MCF 10A (cell line): ENCODE measurements at regions not wholly inside any gene's neighbourhood (a gene's known extent, or its start where the extent isn't known, plus 50 kb on each side); places are given as distances from the start of the nearest gene placed in this dataset.

Source experiments
- BruUV-seq: library from RNA; stranded (reverse); fragments of 400-500 nt; replicated peaks from 2 replicates; lab custom pipeline; 2021; lab: Mats Ljungman, UMichigan
- CTCF ChIA-PET: fragments of 300-600 bp; sonication (Branson Sonifier 250); formaldehyde crosslinking; extraction: SDS; loops from one replicate; lab custom pipeline; 2021; ENCODE audit warnings: antibody characterized with exemption, inconsistent platforms; lab: Yijun Ruan, JAX
- POLR2A ChIA-PET: fragments of 300-600, 350-650 bp; sonication (Branson Sonifier 250); formaldehyde crosslinking; extraction: SDS; loops from one replicate; lab custom pipeline; 2020; ENCODE audit warnings: antibody characterized with exemption, inconsistent platforms; lab: Yijun Ruan, JAX
- DNase-seq: peaks from one replicate; pipeline ENCODE4 v3.0.0-alpha.2; 2018; ENCODE audit not compliant: unreplicated experiment
- H3K27ac Mint-ChIP-seq: one replicate; pipeline ENCODE4 v1.8.0; 2022; ENCODE audit warnings: mild to moderate bottlenecking, low read depth, mixed read lengths; ENCODE audit not compliant: unreplicated experiment
- H3K27me3 Mint-ChIP-seq: one replicate; pipeline ENCODE4 v1.8.0; 2022; ENCODE audit warnings: mixed read lengths; ENCODE audit not compliant: insufficient read depth, unreplicated experiment
- H3K36me3 Mint-ChIP-seq: one replicate; pipeline ENCODE4 v1.8.0; 2022; ENCODE audit warnings: mild to moderate bottlenecking, moderate library complexity, mixed read lengths; ENCODE audit not compliant: insufficient read depth, unreplicated experiment
- H3K4me1 Mint-ChIP-seq: one replicate; pipeline ENCODE4 v1.8.0; 2022; ENCODE audit warnings: mixed read lengths; ENCODE audit not compliant: insufficient read depth, unreplicated experiment
- H3K4me3 Mint-ChIP-seq: one replicate; pipeline ENCODE4 v1.8.0; 2022; ENCODE audit warnings: mild to moderate bottlenecking, moderate library complexity, mixed read lengths; ENCODE audit not compliant: unreplicated experiment
- H3K9me3 Mint-ChIP-seq: one replicate; pipeline ENCODE4 v1.8.0; 2022; ENCODE audit warnings: mixed read lengths; ENCODE audit not compliant: unreplicated experiment
- CTCF ChIP-seq: fragments of 200-600 bp; IDR thresholded peaks from one replicate; pipeline ENCODE4 v1.8.0; 2022; ENCODE audit warnings: antibody characterized with exemption, mild to moderate bottlenecking; ENCODE audit not compliant: unreplicated experiment
- intact Hi-C: fragments of 100-400 bp; cut with micrococcal nuclease; formaldehyde crosslinking; loops from 2 replicates; pipeline ENCODE4 v1.14.1; 2022

DNA sequence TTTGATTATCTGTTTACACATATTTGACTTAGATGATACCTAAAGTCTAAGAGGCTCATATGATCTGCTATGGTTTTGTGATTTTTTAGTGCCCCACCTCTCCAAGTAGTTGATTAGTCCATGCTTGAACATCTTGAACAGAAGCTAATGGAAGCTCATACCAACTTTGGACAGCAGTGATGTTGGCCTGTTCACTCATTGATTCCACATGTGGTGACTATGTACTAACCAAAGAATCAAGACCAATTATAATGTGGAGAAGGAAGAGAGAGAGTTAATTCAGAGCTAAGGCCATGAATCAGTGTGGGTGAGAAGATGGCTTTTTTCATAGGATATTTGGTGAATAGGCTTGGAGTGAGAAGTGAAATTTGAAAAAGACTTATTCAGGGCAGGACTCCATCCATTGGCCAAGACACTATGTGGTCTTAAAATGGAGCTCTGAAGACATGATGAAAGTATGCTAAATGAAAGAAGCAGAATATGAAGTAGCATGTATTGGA, 178.3 kb upstream of the TWIST2 start:
- peaks cover 22% of the 10 kb centered on the region for H3K4me1 Mint-ChIP-seq
- H3K27me3 Mint-ChIP-seq = no peaks in the 10 kb centered on the region
- no peak for DNase-seq
- POLR2A ChIA-PET = interaction anchor here (0.5 to 1.3 kb wide), 7 partner anchors 15 to 312 kb away, joined by 3 to 6 read pairs (median 3); no protein-coding TSS in a partner anchor
- CTCF ChIA-PET = no interaction called here
- BruUV-seq = TSS peak; percentile 31
- H3K4me3 Mint-ChIP-seq = no peak overlapping the region
- peak overlapping the region; percentile 59 for H3K27ac Mint-ChIP-seq
- no peak for TF ChIP-seq CTCF
- no peaks in the 10 kb centered on the region for H3K36me3 Mint-ChIP-seq
- intact Hi-C loops = no loop called here
- H3K9me3 Mint-ChIP-seq = peaks cover 12% of the 10 kb centered on the region

DNA sequence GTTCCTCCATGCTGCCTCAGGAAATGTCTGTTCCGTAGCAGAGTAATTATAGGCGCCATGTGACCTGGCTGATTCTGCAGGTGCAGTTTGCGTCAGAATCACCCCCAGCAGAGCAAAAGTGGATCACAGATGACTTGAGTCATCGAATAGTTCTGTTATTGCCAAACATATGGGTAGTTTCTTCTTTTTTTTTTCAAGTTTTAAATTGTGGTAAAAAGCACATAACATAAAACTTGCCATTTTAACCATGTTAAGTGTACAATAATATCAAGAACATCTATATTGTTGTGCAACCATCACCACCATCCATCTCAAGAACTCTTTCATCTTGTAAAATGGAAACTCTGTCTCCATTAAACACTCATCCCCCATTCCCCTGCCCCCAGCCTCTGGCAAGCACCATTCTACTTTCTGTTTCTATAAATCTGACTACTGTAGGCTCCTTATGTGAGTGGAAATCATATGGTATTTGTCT, 177.7 kb upstream of the TWIST2 start:
- POLR2A ChIA-PET = interaction anchor here (0.5 to 1.3 kb wide), 4 partner anchors 15 to 115 kb away, joined by 3 to 6 read pairs (median 4); no protein-coding TSS in a partner anchor
- Mint-ChIP-seq H3K36me3 (no peaks in the 10 kb centered on the region), H3K27me3 (no peaks in the 10 kb centered on the region), H3K9me3 (peaks cover 13% of the 10 kb centered on the region), H3K27ac (peak overlapping the region; percentile 59), H3K4me1 (peaks cover 22% of the 10 kb centered on the region), H3K4me3 (no peak overlapping the region)
- intact Hi-C loops = no loop called here
- no peak for TF ChIP-seq CTCF
- CTCF ChIA-PET = interaction anchor here (0.6 kb wide), 1 partner anchor 73 kb away, joined by 3 read pairs; no protein-coding TSS in a partner anchor
- BruUV-seq = no TSS peak
- DNase-seq = peak; percentile 79

- Mint-ChIP-seq H3K36me3 (no peaks in the 10 kb centered on the region), H3K27ac (no peak overlapping the region), H3K27me3 (no peaks in the 10 kb centered on the region), H3K4me1 (peaks cover 20% of the 10 kb centered on the region), H3K9me3 (peaks cover 14% of the 10 kb centered on the region), H3K4me3 (no peak overlapping the region)
- BruUV-seq = no TSS peak
- DNase-seq = no peak
- no peak for TF ChIP-seq CTCF
- intact Hi-C loops = no loop called here
- CTCF ChIA-PET = interaction anchor here (1.0 kb wide), 1 partner anchor 325 kb away, joined by 7 read pairs; no protein-coding TSS in a partner anchor
- POLR2A ChIA-PET = interaction anchor here (1.4 kb wide), 1 partner anchor 9 kb away, joined by 4 read pairs; no protein-coding TSS in a partner anchor
Observed at GRCh38 chr2:238682536-238682935, 165.3 kb upstream of the TWIST2 start.
